ENCODE measurements at regions not wholly inside any gene's neighbourhood (a gene's known extent, or its start where the extent isn't known, plus 50 kb on each side); places are given as distances from the start of the nearest gene placed in this dataset.

DNA sequence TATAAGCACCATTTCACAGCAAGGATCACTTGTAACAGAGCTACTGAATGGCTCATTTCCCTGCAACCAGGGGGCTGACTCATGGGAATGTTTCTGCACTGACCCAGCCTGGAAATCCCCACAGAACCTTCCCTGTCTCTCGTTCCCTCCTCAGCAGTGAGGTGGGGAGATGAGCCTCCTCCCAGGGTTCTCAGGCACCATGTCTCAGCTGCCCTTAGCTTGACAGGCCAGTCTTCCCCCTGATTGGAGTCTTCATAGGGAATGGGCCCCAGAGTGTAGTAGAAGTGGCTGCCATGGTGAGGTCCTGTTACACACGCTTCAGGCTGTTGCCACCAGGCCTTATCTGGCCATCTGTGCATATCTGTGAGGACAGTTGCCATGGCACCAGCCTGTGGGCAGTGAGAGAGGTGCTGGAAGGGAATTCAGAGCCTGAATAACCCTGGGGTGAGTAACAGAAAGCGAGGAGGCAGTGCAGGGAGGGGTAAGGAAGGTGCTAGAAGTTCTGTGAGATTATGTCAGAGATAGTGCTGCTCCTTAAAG, 324.4 kb downstream of the ENC1 start:
- TF ChIP-seq, protein P1, sequence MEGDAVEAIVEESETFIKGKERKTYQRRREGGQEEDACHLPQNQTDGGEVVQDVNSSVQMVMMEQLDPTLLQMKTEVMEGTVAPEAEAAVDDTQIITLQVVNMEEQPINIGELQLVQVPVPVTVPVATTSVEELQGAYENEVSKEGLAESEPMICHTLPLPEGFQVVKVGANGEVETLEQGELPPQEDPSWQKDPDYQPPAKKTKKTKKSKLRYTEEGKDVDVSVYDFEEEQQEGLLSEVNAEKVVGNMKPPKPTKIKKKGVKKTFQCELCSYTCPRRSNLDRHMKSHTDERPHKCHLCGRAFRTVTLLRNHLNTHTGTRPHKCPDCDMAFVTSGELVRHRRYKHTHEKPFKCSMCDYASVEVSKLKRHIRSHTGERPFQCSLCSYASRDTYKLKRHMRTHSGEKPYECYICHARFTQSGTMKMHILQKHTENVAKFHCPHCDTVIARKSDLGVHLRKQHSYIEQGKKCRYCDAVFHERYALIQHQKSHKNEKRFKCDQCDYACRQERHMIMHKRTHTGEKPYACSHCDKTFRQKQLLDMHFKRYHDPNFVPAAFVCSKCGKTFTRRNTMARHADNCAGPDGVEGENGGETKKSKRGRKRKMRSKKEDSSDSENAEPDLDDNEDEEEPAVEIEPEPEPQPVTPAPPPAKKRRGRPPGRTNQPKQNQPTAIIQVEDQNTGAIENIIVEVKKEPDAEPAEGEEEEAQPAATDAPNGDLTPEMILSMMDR (IDR thresholded peaks at IDR 0.05) = no peak
- no peak for TF ChIP-seq POLR2A (IDR thresholded peaks at IDR 0.05)
